ENCODE measurements at regions not wholly inside any gene's neighbourhood (a gene's known extent, or its start where the extent isn't known, plus 50 kb on each side); places are given as distances from the start of the nearest gene placed in this dataset.
A peak's percentile ranks its signal among the peaks of the same experiment; 100 is the strongest.

- no peak overlapping the region for H3K4me3 ChIP-seq
- no peaks in the 10 kb centered on the region for H3K27me3 ChIP-seq
- no peaks in the 10 kb centered on the region for H3K36me3 ChIP-seq
- H3K27ac ChIP-seq, result no peak overlapping the region
- no peaks in the 10 kb centered on the region for H3K4me1 ChIP-seq (ENCODE audit: low read depth)
- no peak for DNase-seq (ENCODE audit: low read depth in 1 of 2, low spot score in 1 of 2)
- no peak for TF ChIP-seq CTCF (IDR thresholded peaks at IDR 0.05; ENCODE audit: low read depth, low read length)
- H3K9me3 ChIP-seq (ENCODE audit: low read depth), result no peaks in the 10 kb centered on the region
Measured at GRCh38 chr3:182233405-182233804, 521.7 kb downstream of the SOX2 start.

- no peak overlapping the region for H3K27ac ChIP-seq
- no peaks in the 10 kb centered on the region for H3K27me3 ChIP-seq
- H3K4me1 ChIP-seq (ENCODE audit: low read depth), result no peaks in the 10 kb centered on the region
- H3K4me3 ChIP-seq, result no peak overlapping the region
- DNase-seq (ENCODE audit: low read depth in 1 of 2, low spot score in 1 of 2), result no peak
- no peak for TF ChIP-seq CTCF (IDR thresholded peaks at IDR 0.05; ENCODE audit: low read depth, low read length)
- no peaks in the 10 kb centered on the region for H3K36me3 ChIP-seq
- H3K9me3 ChIP-seq (ENCODE audit: low read depth), result no peaks in the 10 kb centered on the region
Measured at GRCh38 chr3:182233957-182234356, 522.2 kb downstream of the SOX2 start.

GRCh38 chr3:182234881-182235280 lies 523.2 kb downstream of the SOX2 start:
- Histone ChIP-seq H3K4me1 (ENCODE audit: low read depth) (no peaks in the 10 kb centered on the region), H3K4me3 (no peak overlapping the region), H3K27me3 (no peaks in the 10 kb centered on the region), H3K27ac (no peak overlapping the region), H3K36me3 (no peaks in the 10 kb centered on the region), H3K9me3 (ENCODE audit: low read depth) (no peaks in the 10 kb centered on the region)
- no peak for DNase-seq (ENCODE audit: low read depth in 1 of 2, low spot score in 1 of 2)
- TF ChIP-seq CTCF (IDR thresholded peaks at IDR 0.05; ENCODE audit: low read depth, low read length), result no peak

- TF ChIP-seq CTCF (IDR thresholded peaks at IDR 0.05; ENCODE audit: low read depth, low read length), result no peak
- Histone ChIP-seq H3K4me1 (ENCODE audit: low read depth) (no peaks in the 10 kb centered on the region), H3K36me3 (no peaks in the 10 kb centered on the region), H3K27ac (no peak overlapping the region), H3K4me3 (no peak overlapping the region), H3K27me3 (no peaks in the 10 kb centered on the region), H3K9me3 (ENCODE audit: low read depth) (no peaks in the 10 kb centered on the region)
- no peak for DNase-seq (ENCODE audit: low read depth in 1 of 2, low spot score in 1 of 2)
Measured at GRCh38 chr3:182235504-182235903, 523.8 kb downstream of the SOX2 start.

GRCh38 chr3:182238126-182238525 lies 526.4 kb downstream of the SOX2 start:
- DNase-seq (ENCODE audit: low read depth in 1 of 2, low spot score in 1 of 2), result peak in 1 of 2 donors; percentile 8
- Histone ChIP-seq H3K36me3 (no peaks in the 10 kb centered on the region), H3K4me1 (ENCODE audit: low read depth) (no peaks in the 10 kb centered on the region), H3K27ac (no peak overlapping the region), H3K9me3 (ENCODE audit: low read depth) (no peaks in the 10 kb centered on the region), H3K4me3 (no peak overlapping the region), H3K27me3 (no peaks in the 10 kb centered on the region)
- no peak for TF ChIP-seq CTCF (IDR thresholded peaks at IDR 0.05; ENCODE audit: low read depth, low read length)

- H3K4me3 ChIP-seq, result no peak overlapping the region
- H3K36me3 ChIP-seq, result no peaks in the 10 kb centered on the region
- DNase-seq (ENCODE audit: low read depth in 1 of 2, low spot score in 1 of 2), result no peak
- H3K4me1 ChIP-seq (ENCODE audit: low read depth), result no peaks in the 10 kb centered on the region
- H3K27me3 ChIP-seq, result no peaks in the 10 kb centered on the region
- no peak overlapping the region for H3K27ac ChIP-seq
- no peaks in the 10 kb centered on the region for H3K9me3 ChIP-seq (ENCODE audit: low read depth)
- no peak for TF ChIP-seq CTCF (IDR thresholded peaks at IDR 0.05; ENCODE audit: low read depth, low read length)
Measured at GRCh38 chr3:182239316-182239715, 527.6 kb downstream of the SOX2 start.
